WTC11 (cell line): ENCODE measurements at regions not wholly inside any gene's neighbourhood (a gene's known extent, or its start where the extent isn't known, plus 50 kb on each side); places are given as distances from the start of the nearest gene placed in this dataset.

ENCODE experiments used
- ATAC-seq: fragments of 200-7000 bp; cut with Tn5 transposase; 2 replicates; pipeline ENCODE4 v1.10.0; 2021; ENCODE audit warnings: mild to moderate bottlenecking, moderate library complexity
- CTCF ChIA-PET: fragments of 300-600 bp; sonication (Branson Sonifier 250); formaldehyde crosslinking; loops from one replicate; lab custom pipeline; 2021; ENCODE audit warnings: antibody characterized with exemption; lab: Charles Lee
- POLR2A ChIA-PET: fragments of 350-600 bp; sonication (Branson Sonifier 250); formaldehyde crosslinking; loops from one replicate; lab custom pipeline; 2021; ENCODE audit warnings: antibody characterized with exemption; lab: Charles Lee
- DNase-seq: peaks from one replicate; pipeline ENCODE4 v3.0.0; 2021; ENCODE audit warnings: low spot score
- H3K27ac Mint-ChIP-seq: 2 replicates; pipeline ENCODE4 v1.8.0; 2021; ENCODE audit warnings: mixed read lengths
- H3K27me3 Mint-ChIP-seq: 2 replicates; pipeline ENCODE4 v1.8.0; 2021; ENCODE audit warnings: low read depth, mild to moderate bottlenecking, moderate library complexity, mixed read lengths
- H3K36me3 Mint-ChIP-seq: 2 replicates; pipeline ENCODE4 v1.8.0; 2021; ENCODE audit warnings: mixed read lengths
- H3K4me1 Mint-ChIP-seq: 2 replicates; pipeline ENCODE4 v1.8.0; 2022; ENCODE audit warnings: mixed read lengths
- H3K4me3 Mint-ChIP-seq: 2 replicates; pipeline ENCODE4 v1.8.0; 2021; ENCODE audit warnings: mild to moderate bottlenecking, moderate library complexity, mixed read lengths
- H3K9me3 Mint-ChIP-seq: 2 replicates; pipeline ENCODE4 v1.8.0; 2021; ENCODE audit warnings: mixed read lengths
- ARID4B ChIP-seq: sonication (generic); formaldehyde crosslinking; IDR thresholded peaks from 2 replicates; pipeline ENCODE4 v1.8.0; 2023; ENCODE audit warnings: missing genetic modification reagents, mild to moderate bottlenecking, borderline replicate concordance
- E2F5 ChIP-seq: sonication (generic); formaldehyde crosslinking; IDR thresholded peaks from 2 replicates; pipeline ENCODE4 v1.8.1; 2022; ENCODE audit warnings: mild to moderate bottlenecking, moderate library complexity, missing genetic modification reagents
- FOXP1 ChIP-seq: sonication (generic); formaldehyde crosslinking; IDR thresholded peaks from 2 replicates; pipeline ENCODE4 v1.8.0; 2022; ENCODE audit warnings: missing genetic modification reagents, mild to moderate bottlenecking, moderate library complexity, borderline replicate concordance
- GABPB1 ChIP-seq: sonication (generic); formaldehyde crosslinking; IDR thresholded peaks from 2 replicates; pipeline ENCODE4 v1.8.1; 2023; ENCODE audit warnings: mild to moderate bottlenecking, missing genetic modification reagents
- IRF2 ChIP-seq: sonication (generic); formaldehyde crosslinking; IDR thresholded peaks from 2 replicates; pipeline ENCODE4 v1.8.0; 2022; ENCODE audit warnings: low read depth, missing genetic modification reagents, borderline replicate concordance
- RORB ChIP-seq: fragments of 250-450 bp; sonication (Bioruptor Pico); IDR thresholded peaks from 2 replicates; pipeline ENCODE4 v1.9.0; 2021; ENCODE audit warnings: mild to moderate bottlenecking
- SMAD3 ChIP-seq: sonication (generic); formaldehyde crosslinking; IDR thresholded peaks from 2 replicates; pipeline ENCODE4 v1.8.0; 2022; ENCODE audit warnings: missing genetic modification reagents, mild to moderate bottlenecking, borderline replicate concordance
- SMAD4 ChIP-seq: sonication (generic); formaldehyde crosslinking; IDR thresholded peaks from 2 replicates; pipeline ENCODE4 v1.8.0; 2022; ENCODE audit warnings: mild to moderate bottlenecking, missing genetic modification reagents
- TEAD1 ChIP-seq: sonication (generic); formaldehyde crosslinking; IDR thresholded peaks from 2 replicates; pipeline ENCODE4 v1.8.0; 2022; ENCODE audit warnings: mild to moderate bottlenecking, missing genetic modification reagents
- TP53 ChIP-seq: sonication (generic); formaldehyde crosslinking; IDR thresholded peaks from 2 replicates; pipeline ENCODE4 v1.8.1; 2023; ENCODE audit warnings: mild to moderate bottlenecking, missing genetic modification reagents
- ZNF281 ChIP-seq: sonication (generic); formaldehyde crosslinking; IDR thresholded peaks from 2 replicates; pipeline ENCODE4 v1.8.0; 2023; ENCODE audit warnings: mild to moderate bottlenecking, missing genetic modification reagents
- ZNF423 ChIP-seq: fragments of 250-450 bp; sonication (Bioruptor Pico); IDR thresholded peaks from 2 replicates; pipeline ENCODE4 v2.1.2; 2022; ENCODE audit warnings: mild to moderate bottlenecking, moderate library complexity
- ZSCAN18 ChIP-seq: fragments of 250-450 bp; sonication (Bioruptor Pico); IDR thresholded peaks from 2 replicates; pipeline ENCODE4 v2.1.2; 2022; ENCODE audit warnings: mild to moderate bottlenecking, moderate library complexity
- TF ChIP-seq, protein P1 (sequence below): fragments of 200-600 bp; IDR thresholded peaks from 2 replicates; pipeline ENCODE4 v1.8.0; 2022; ENCODE audit warnings: antibody characterized with exemption
- TF ChIP-seq, protein P2 (sequence below): fragments of 250-450 bp; sonication (Bioruptor Pico); IDR thresholded peaks from 2 replicates; pipeline ENCODE4 v1.9.0; 2021; ENCODE audit warnings: mild to moderate bottlenecking, borderline replicate concordance
- TF ChIP-seq, protein P3 (sequence below): sonication (generic); formaldehyde crosslinking; IDR thresholded peaks from 2 replicates; pipeline ENCODE4 v1.8.1; 2022; ENCODE audit warnings: low read depth, mild to moderate bottlenecking, moderate library complexity, missing genetic modification reagents, borderline replicate concordance

GRCh38 chr4:162685410-162685809, 481.3 kb downstream of the NAF1 start (continued):
- TF ChIP-seq ZNF281 (CRISPR knock-in tag) (no peak), RORB (no peak), TP53 (CRISPR knock-in tag) (no peak), IRF2 (CRISPR knock-in tag) (no peak), ZNF423 (no peak), ZSCAN18 (CRISPR knock-in tag) (no peak)
- TF ChIP-seq, protein P1, sequence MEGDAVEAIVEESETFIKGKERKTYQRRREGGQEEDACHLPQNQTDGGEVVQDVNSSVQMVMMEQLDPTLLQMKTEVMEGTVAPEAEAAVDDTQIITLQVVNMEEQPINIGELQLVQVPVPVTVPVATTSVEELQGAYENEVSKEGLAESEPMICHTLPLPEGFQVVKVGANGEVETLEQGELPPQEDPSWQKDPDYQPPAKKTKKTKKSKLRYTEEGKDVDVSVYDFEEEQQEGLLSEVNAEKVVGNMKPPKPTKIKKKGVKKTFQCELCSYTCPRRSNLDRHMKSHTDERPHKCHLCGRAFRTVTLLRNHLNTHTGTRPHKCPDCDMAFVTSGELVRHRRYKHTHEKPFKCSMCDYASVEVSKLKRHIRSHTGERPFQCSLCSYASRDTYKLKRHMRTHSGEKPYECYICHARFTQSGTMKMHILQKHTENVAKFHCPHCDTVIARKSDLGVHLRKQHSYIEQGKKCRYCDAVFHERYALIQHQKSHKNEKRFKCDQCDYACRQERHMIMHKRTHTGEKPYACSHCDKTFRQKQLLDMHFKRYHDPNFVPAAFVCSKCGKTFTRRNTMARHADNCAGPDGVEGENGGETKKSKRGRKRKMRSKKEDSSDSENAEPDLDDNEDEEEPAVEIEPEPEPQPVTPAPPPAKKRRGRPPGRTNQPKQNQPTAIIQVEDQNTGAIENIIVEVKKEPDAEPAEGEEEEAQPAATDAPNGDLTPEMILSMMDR = no peak
- TF ChIP-seq, protein P2, sequence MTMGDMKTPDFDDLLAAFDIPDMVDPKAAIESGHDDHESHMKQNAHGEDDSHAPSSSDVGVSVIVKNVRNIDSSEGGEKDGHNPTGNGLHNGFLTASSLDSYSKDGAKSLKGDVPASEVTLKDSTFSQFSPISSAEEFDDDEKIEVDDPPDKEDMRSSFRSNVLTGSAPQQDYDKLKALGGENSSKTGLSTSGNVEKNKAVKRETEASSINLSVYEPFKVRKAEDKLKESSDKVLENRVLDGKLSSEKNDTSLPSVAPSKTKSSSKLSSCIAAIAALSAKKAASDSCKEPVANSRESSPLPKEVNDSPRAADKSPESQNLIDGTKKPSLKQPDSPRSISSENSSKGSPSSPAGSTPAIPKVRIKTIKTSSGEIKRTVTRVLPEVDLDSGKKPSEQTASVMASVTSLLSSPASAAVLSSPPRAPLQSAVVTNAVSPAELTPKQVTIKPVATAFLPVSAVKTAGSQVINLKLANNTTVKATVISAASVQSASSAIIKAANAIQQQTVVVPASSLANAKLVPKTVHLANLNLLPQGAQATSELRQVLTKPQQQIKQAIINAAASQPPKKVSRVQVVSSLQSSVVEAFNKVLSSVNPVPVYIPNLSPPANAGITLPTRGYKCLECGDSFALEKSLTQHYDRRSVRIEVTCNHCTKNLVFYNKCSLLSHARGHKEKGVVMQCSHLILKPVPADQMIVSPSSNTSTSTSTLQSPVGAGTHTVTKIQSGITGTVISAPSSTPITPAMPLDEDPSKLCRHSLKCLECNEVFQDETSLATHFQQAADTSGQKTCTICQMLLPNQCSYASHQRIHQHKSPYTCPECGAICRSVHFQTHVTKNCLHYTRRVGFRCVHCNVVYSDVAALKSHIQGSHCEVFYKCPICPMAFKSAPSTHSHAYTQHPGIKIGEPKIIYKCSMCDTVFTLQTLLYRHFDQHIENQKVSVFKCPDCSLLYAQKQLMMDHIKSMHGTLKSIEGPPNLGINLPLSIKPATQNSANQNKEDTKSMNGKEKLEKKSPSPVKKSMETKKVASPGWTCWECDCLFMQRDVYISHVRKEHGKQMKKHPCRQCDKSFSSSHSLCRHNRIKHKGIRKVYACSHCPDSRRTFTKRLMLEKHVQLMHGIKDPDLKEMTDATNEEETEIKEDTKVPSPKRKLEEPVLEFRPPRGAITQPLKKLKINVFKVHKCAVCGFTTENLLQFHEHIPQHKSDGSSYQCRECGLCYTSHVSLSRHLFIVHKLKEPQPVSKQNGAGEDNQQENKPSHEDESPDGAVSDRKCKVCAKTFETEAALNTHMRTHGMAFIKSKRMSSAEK (CRISPR knock-in tag) = no peak
- TF ChIP-seq, all 79 proteins: peak for 0

DNA sequence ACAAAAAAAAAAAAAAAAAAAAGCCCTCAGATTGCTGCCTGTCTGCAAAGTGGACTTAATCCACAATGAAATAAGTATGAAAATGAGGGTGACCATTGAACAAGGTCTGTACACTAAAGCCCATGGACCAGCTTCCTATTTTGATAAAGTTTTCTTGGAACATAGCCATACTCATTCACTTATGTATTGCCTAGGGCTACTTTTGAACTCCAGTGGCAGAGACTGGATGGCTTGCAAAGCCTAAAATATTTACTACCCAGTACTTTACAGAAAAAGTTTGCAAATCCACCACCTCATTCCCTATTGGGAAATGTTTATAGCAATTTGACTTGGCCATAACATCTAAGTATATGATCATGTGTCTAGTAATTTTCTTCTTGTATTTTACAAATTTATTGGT, 481.7 kb downstream of the NAF1 start:
- ChIA-PET POLR2A (interaction anchor here (0.7 kb wide), 1 partner anchor 461 kb away, joined by 6 read pairs; no protein-coding TSS in a partner anchor), CTCF (no interaction called here)
- ATAC-seq (no peak), DNase-seq (no peak)
- Mint-ChIP-seq H3K36me3 (no peaks in the 10 kb centered on the region), H3K4me3 (no peak overlapping the region), H3K4me1 (no peaks in the 10 kb centered on the region), H3K27me3 (no peaks in the 10 kb centered on the region), H3K27ac (no peak overlapping the region), H3K9me3 (no peaks in the 10 kb centered on the region)
- TF ChIP-seq FOXP1 (CRISPR knock-in tag) = no peak
- no peak for TF ChIP-seq ARID4B (CRISPR knock-in tag)
- TF ChIP-seq, protein P1 = no peak
- TF ChIP-seq TP53 (CRISPR knock-in tag) = no peak
- TF ChIP-seq GABPB1 (CRISPR knock-in tag) = no peak
- no peak for TF ChIP-seq SMAD3 (CRISPR knock-in tag)
- TF ChIP-seq E2F5 = no peak
- TF ChIP-seq TEAD1 (CRISPR knock-in tag) = no peak
- TF ChIP-seq SMAD4 (CRISPR knock-in tag) = no peak
- TF ChIP-seq, protein P3, sequence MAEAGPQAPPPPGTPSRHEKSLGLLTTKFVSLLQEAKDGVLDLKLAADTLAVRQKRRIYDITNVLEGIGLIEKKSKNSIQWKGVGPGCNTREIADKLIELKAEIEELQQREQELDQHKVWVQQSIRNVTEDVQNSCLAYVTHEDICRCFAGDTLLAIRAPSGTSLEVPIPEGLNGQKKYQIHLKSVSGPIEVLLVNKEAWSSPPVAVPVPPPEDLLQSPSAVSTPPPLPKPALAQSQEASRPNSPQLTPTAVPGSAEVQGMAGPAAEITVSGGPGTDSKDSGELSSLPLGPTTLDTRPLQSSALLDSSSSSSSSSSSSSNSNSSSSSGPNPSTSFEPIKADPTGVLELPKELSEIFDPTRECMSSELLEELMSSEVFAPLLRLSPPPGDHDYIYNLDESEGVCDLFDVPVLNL = no peak
